WTC11 (cell line): ENCODE measurements at regions not wholly inside any gene's neighbourhood (a gene's known extent, or its start where the extent isn't known, plus 50 kb on each side); places are given as distances from the start of the nearest gene placed in this dataset.

Source experiments
- CTCF ChIP-seq: fragments of 200-600 bp; IDR thresholded peaks from 2 replicates; pipeline ENCODE4 v1.8.0; 2022; ENCODE audit warnings: antibody characterized with exemption
- E2F4 ChIP-seq: sonication (generic); formaldehyde crosslinking; IDR thresholded peaks from 2 replicates; pipeline ENCODE4 v1.8.1; 2022; ENCODE audit warnings: low read depth, mild to moderate bottlenecking, moderate library complexity, missing genetic modification reagents, borderline replicate concordance
- GABPB1 ChIP-seq: sonication (generic); formaldehyde crosslinking; IDR thresholded peaks from 2 replicates; pipeline ENCODE4 v1.8.1; 2023; ENCODE audit warnings: mild to moderate bottlenecking, missing genetic modification reagents
- JUN ChIP-seq: sonication (generic); formaldehyde crosslinking; IDR thresholded peaks from 2 replicates; pipeline ENCODE4 v1.8.0; 2023; ENCODE audit warnings: mild to moderate bottlenecking, missing genetic modification reagents
- PREB ChIP-seq: sonication (generic); formaldehyde crosslinking; IDR thresholded peaks from 2 replicates; pipeline ENCODE4 v1.8.1; 2022; ENCODE audit warnings: mild to moderate bottlenecking, missing genetic modification reagents, moderate library complexity, borderline replicate concordance
- ZMAT4 ChIP-seq: fragments of 250-450 bp; sonication (Bioruptor Pico); IDR thresholded peaks from 2 replicates; pipeline ENCODE4 v1.9.0; 2021; ENCODE audit warnings: mild to moderate bottlenecking
- ZNF232 ChIP-seq: sonication (generic); formaldehyde crosslinking; IDR thresholded peaks from 2 replicates; pipeline ENCODE4 v1.8.0; 2022; ENCODE audit warnings: mild to moderate bottlenecking, missing genetic modification reagents
- TF ChIP-seq, protein P1 (sequence below): sonication (generic); formaldehyde crosslinking; IDR thresholded peaks from 2 replicates; pipeline ENCODE4 v1.8.1; 2022; ENCODE audit warnings: low read depth, missing genetic modification reagents, borderline replicate concordance
- TF ChIP-seq, protein P2 (sequence below): sonication (generic); formaldehyde crosslinking; IDR thresholded peaks from 2 replicates; pipeline ENCODE4 v1.8.1; 2023; ENCODE audit warnings: mild to moderate bottlenecking, missing genetic modification reagents
- TF ChIP-seq, protein P3 (sequence below): sonication (generic); formaldehyde crosslinking; IDR thresholded peaks from 2 replicates; pipeline ENCODE4 v1.8.1; 2023; ENCODE audit warnings: mild to moderate bottlenecking, missing genetic modification reagents, moderate library complexity
- TF ChIP-seq, protein P4 (sequence below): sonication (generic); formaldehyde crosslinking; conservative IDR thresholded peaks from 2 replicates; pipeline ENCODE4 v1.8.1; 2022; ENCODE audit warnings: mild to moderate bottlenecking, missing genetic modification reagents
- TF ChIP-seq, protein P5 (sequence below): sonication (generic); formaldehyde crosslinking; IDR thresholded peaks from 2 replicates; pipeline ENCODE4 v1.8.1; 2023; ENCODE audit warnings: mild to moderate bottlenecking, missing genetic modification reagents, moderate library complexity

DNA sequence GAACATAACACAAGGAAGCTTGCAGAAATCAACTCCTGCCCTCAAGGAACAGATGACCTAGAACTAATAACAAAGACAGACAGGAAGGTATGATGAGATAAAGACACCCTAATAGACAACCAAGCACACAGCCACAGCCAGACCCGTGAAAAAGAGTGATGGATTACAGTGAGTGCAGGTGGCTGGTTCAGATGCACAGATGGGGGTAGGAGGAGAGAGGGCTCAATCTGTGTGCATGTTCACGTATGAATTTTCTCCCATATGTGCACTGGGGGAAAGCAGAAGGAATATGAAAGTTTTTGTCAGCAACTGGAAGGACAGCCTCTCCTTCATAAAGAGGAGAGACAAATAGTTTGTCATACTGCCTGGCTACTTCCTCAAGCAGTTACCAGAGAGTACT lies 367.1 kb downstream of the PBX1 start:
- TF ChIP-seq, protein P1, sequence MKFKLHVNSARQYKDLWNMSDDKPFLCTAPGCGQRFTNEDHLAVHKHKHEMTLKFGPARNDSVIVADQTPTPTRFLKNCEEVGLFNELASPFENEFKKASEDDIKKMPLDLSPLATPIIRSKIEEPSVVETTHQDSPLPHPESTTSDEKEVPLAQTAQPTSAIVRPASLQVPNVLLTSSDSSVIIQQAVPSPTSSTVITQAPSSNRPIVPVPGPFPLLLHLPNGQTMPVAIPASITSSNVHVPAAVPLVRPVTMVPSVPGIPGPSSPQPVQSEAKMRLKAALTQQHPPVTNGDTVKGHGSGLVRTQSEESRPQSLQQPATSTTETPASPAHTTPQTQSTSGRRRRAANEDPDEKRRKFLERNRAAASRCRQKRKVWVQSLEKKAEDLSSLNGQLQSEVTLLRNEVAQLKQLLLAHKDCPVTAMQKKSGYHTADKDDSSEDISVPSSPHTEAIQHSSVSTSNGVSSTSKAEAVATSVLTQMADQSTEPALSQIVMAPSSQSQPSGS: no peak
- TF ChIP-seq ZNF232 (CRISPR knock-in tag) (no peak), CTCF (no peak), JUN (CRISPR knock-in tag) (no peak), PREB (CRISPR knock-in tag) (no peak), E2F4 (no peak), ZMAT4 (CRISPR knock-in tag) (no peak), GABPB1 (CRISPR knock-in tag) (no peak)
- TF ChIP-seq, protein P2, sequence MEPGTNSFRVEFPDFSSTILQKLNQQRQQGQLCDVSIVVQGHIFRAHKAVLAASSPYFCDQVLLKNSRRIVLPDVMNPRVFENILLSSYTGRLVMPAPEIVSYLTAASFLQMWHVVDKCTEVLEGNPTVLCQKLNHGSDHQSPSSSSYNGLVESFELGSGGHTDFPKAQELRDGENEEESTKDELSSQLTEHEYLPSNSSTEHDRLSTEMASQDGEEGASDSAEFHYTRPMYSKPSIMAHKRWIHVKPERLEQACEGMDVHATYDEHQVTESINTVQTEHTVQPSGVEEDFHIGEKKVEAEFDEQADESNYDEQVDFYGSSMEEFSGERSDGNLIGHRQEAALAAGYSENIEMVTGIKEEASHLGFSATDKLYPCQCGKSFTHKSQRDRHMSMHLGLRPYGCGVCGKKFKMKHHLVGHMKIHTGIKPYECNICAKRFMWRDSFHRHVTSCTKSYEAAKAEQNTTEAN (CRISPR knock-in tag): no peak
- TF ChIP-seq, protein P3, sequence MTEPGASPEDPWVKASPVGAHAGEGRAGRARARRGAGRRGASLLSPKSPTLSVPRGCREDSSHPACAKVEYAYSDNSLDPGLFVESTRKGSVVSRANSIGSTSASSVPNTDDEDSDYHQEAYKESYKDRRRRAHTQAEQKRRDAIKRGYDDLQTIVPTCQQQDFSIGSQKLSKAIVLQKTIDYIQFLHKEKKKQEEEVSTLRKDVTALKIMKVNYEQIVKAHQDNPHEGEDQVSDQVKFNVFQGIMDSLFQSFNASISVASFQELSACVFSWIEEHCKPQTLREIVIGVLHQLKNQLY (CRISPR knock-in tag): no peak
- TF ChIP-seq, protein P4, sequence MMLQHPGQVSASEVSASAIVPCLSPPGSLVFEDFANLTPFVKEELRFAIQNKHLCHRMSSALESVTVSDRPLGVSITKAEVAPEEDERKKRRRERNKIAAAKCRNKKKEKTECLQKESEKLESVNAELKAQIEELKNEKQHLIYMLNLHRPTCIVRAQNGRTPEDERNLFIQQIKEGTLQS (CRISPR knock-in tag): no peak
- TF ChIP-seq, protein P5, sequence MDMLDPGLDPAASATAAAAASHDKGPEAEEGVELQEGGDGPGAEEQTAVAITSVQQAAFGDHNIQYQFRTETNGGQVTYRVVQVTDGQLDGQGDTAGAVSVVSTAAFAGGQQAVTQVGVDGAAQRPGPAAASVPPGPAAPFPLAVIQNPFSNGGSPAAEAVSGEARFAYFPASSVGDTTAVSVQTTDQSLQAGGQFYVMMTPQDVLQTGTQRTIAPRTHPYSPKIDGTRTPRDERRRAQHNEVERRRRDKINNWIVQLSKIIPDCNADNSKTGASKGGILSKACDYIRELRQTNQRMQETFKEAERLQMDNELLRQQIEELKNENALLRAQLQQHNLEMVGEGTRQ: no peak
